SK-N-SH (cell line): ENCODE measurements at regions not wholly inside any gene's neighbourhood (a gene's known extent, or its start where the extent isn't known, plus 50 kb on each side); places are given as distances from the start of the nearest gene placed in this dataset.

Experiments
- CTCF ChIA-PET: fragments of 300-600, 350-600 bp; formaldehyde crosslinking; extraction: SDS; loops from one replicate; lab custom pipeline; 2021; lab: Yijun Ruan, JAX
- POLR2A ChIA-PET: fragments of 350-600 bp; sonication (Branson Sonifier 250); formaldehyde crosslinking; extraction: SDS; loops from one replicate; lab custom pipeline; 2020; ENCODE audit warnings: antibody characterized with exemption, inconsistent platforms; lab: Yijun Ruan, JAX
- DNase-seq: peaks from one replicate; pipeline ENCODE4 v3.0.0; 2012
- H2AFZ ChIP-seq: fragments of 200-600 bp; sonication (generic); 2 replicates; pipeline ENCODE4 v1.8.1; 2016; ENCODE audit warnings: antibody characterized with exemption, mild to moderate bottlenecking, low read depth
- H3F3A ChIP-seq: fragments of 200-600 bp; sonication (generic); replicated peaks from 2 replicates; pipeline ENCODE3; 2016; ENCODE audit warnings: antibody characterized with exemption, mild to moderate bottlenecking; ENCODE audit not compliant: insufficient read depth
- H3K27ac ChIP-seq, 2 experiments: fragments of 200-500 bp in 1 of 2; fragments of 200-600 bp in 1 of 2; sonication (Bioruptor generic) in 1 of 2; sonication (generic), shearing (Covaris generic) in 1 of 2; 2 replicates each; pipeline versions ENCODE4 v1.5.1 to v1.6.1; 2014 to 2016; ENCODE audit warnings: low read depth in 2 of 2, inconsistent platforms in 1 of 2, low read length in 1 of 2, mild to moderate bottlenecking in 1 of 2, mixed read lengths in 1 of 2
- H3K27me3 ChIP-seq: fragments of 200-600 bp; sonication (generic), shearing (Covaris generic); 2 replicates; pipeline ENCODE4 v1.6.1; 2016; ENCODE audit warnings: mixed run types; ENCODE audit not compliant: insufficient read depth
- H3K36me3 ChIP-seq, 2 experiments: fragments of 200-500 bp in 1 of 2; fragments of 200-600 bp in 1 of 2; sonication (Bioruptor generic) in 1 of 2; sonication (generic) in 1 of 2; replicated peaks in 1 of 2; 2 replicates each; pipeline versions ENCODE3 to v1.5.1; 2014 to 2016; ENCODE audit warnings: low read length in 1 of 2, mild to moderate bottlenecking in 1 of 2; ENCODE audit not compliant: insufficient read depth in 2 of 2, control insufficient read depth in 1 of 2
- H3K4me1 ChIP-seq, 2 experiments: fragments of 200-500 bp in 1 of 2; fragments of 200-600 bp in 1 of 2; sonication (Bioruptor generic) in 1 of 2; sonication (generic), shearing (Covaris generic) in 1 of 2; 2 replicates each; pipeline versions ENCODE4 v1.5.1 to v1.6.1; 2014 to 2016; ENCODE audit warnings: low read depth in 1 of 2, low read length in 1 of 2, mixed run types in 1 of 2; ENCODE audit not compliant: insufficient read depth in 2 of 2, control insufficient read depth in 1 of 2
- H3K4me2 ChIP-seq: fragments of 200-600 bp; sonication (generic), shearing (Covaris generic); 2 replicates; pipeline ENCODE4 v1.6.1; 2017; ENCODE audit warnings: mixed run types
- H3K4me3 ChIP-seq, 2 experiments: fragments of 200-500 bp in 1 of 2; fragments of 200-600 bp in 1 of 2; sonication (Bioruptor generic) in 1 of 2; sonication (generic), shearing (Covaris generic) in 1 of 2; 2 replicates each; pipeline versions ENCODE4 v1.5.1 to v1.8.1; 2014 to 2016; ENCODE audit warnings: low read depth in 2 of 2, inconsistent platforms in 1 of 2, low read length in 1 of 2, mild to moderate bottlenecking in 1 of 2, mixed read lengths in 1 of 2, moderate library complexity in 1 of 2
- H3K79me2 ChIP-seq: fragments of 200-600 bp; sonication (generic); 2 replicates; pipeline ENCODE4 v1.8.1; 2017; ENCODE audit warnings: mild to moderate bottlenecking; ENCODE audit not compliant: insufficient read depth
- H3K9ac ChIP-seq: fragments of 200-600 bp; sonication (generic); 2 replicates; pipeline ENCODE4 v1.6.1; 2017; ENCODE audit warnings: mixed run types
- H3K9me2 ChIP-seq: fragments of 200-600 bp; sonication (generic); 2 replicates; pipeline ENCODE4 v1.6.1; 2017; ENCODE audit warnings: mixed run types
- H3K9me3 ChIP-seq: fragments of 200-600 bp; sonication (generic); 2 replicates; pipeline ENCODE4 v1.6.1; 2017; ENCODE audit warnings: mixed run types, mild to moderate bottlenecking, moderate library complexity
- H4K20me1 ChIP-seq: fragments of 200-600 bp; sonication (generic); 2 replicates; pipeline ENCODE4 v1.6.1; 2017; ENCODE audit warnings: mild to moderate bottlenecking, mixed run types; ENCODE audit not compliant: insufficient read depth
- CHD2 ChIP-seq: fragments of 150-350 bp; IDR thresholded peaks from 2 replicates; pipeline ENCODE4 v1.6.1; 2018; ENCODE audit warnings: low read length; ENCODE audit not compliant: partially characterized antibody
- ELF1 ChIP-seq: IDR thresholded peaks from 2 replicates; pipeline ENCODE4 v1.4.0; 2012
- EZH2phosphoT487 ChIP-seq: fragments of 200-600 bp; sonication (generic); IDR thresholded peaks from 2 replicates; pipeline ENCODE4 v1.6.1; 2017; ENCODE audit warnings: low read depth, mixed run types, mild to moderate bottlenecking, antibody characterized with exemption, moderate library complexity, borderline replicate concordance
- FOSL2 ChIP-seq: IDR thresholded peaks from 2 replicates; pipeline ENCODE4 v1.4.0; 2012; ENCODE audit warnings: low read depth, mild to moderate bottlenecking, moderate library complexity, borderline replicate concordance
- GABPA ChIP-seq: IDR thresholded peaks from 2 replicates; pipeline ENCODE4 v1.4.0; 2012; ENCODE audit warnings: low read depth, mild to moderate bottlenecking
- JUND ChIP-seq: IDR thresholded peaks from 2 replicates; pipeline ENCODE4 v1.4.0; 2012
- MAX ChIP-seq: IDR thresholded peaks from 2 replicates; pipeline ENCODE4 v1.4.0; 2012; ENCODE audit warnings: low read depth
- NFIC ChIP-seq: IDR thresholded peaks from 2 replicates; pipeline ENCODE4 v1.4.0; 2012; ENCODE audit warnings: borderline replicate concordance
- POLR2AphosphoS5 ChIP-seq: IDR thresholded peaks from 2 replicates; pipeline ENCODE4 v1.6.1; 2012; ENCODE audit warnings: low read depth, low read length
- RFX5 ChIP-seq: IDR thresholded peaks from 2 replicates; pipeline ENCODE4 v1.6.1; 2012; ENCODE audit warnings: mild to moderate bottlenecking, improper control_type of control experiment, low read length
- SMC3 ChIP-seq: IDR thresholded peaks from 2 replicates; pipeline ENCODE4 v1.6.1; 2012; ENCODE audit warnings: low read depth, low read length, improper control_type of control experiment
- TCF12 ChIP-seq: IDR thresholded peaks from 2 replicates; pipeline ENCODE4 v1.4.0; 2012
- ZBTB33 ChIP-seq: IDR thresholded peaks from 2 replicates; pipeline ENCODE4 v1.4.0; 2012; ENCODE audit warnings: low read depth, borderline replicate concordance
- WGBS: methylation state at CpG from one replicate; pipeline ENCODE4 v1.1.6; 2017; ENCODE audit warnings: low lambda C conversion rate; 5-methylcytosine and 5-hydroxymethylcytosine counted together
- TF ChIP-seq, protein P1 (sequence below): IDR thresholded peaks from 2 replicates; pipeline ENCODE4; 2012

DNA sequence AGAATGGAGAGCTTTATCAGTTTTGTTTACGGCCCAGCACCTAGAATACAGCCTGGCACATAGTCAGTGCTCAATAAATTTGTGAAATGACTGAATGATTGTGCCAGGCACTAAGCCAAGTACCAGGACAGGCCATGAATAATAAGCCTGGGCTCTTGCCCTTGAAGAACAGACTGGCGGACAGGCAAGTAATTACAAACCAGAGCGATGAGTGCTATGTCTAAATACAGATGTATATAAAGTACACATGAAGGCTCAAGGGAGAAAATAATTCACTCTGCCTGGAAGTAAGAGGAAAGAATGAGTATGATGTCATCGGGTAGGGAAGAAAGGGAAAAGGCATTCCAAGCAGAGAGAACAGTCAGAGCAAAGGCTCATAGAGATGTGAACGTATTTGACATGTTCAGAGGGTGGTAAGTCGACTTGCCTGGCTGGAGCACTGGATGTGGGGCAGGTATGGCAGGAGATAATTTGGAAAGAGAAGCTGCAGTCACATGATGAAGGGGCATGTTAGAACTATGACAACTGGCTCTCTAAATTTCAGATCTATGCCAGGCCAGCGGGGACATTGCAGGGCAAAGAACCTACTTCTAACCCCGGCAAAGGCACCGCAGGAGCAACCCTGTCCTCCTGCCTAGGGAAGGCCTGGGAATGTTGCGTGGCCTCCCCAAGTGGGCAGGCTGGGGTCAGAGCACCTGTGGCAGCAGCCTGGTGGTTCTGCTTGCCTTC lies 94.9 kb upstream of the EPCAM start:
- Histone ChIP-seq H3K9me3 (no peaks in the 10 kb centered on the region), H3K4me2 (0 out of 2 replicates have a peak overlapping the region, but pooled peaks have one; percentile 11), H3K9me2 (no peaks in the 10 kb centered on the region), H3F3A (peaks cover 23% of the 10 kb centered on the region), H3K9ac (no peak overlapping the region), H3K79me2 (no peaks in the 10 kb centered on the region; the same call in 1 of the 2 replicates), H3K4me3 (no peak overlapping the region), H3K36me3 (no peaks in the 10 kb centered on the region), H4K20me1 (no peaks in the 10 kb centered on the region), H3K27me3 (no peaks in the 10 kb centered on the region), H3K4me1 (peaks cover 15 to 29% of the 10 kb centered on the region in 2 experiments; a peak in 3 of 4 replicates), H3K27ac (peak overlapping the region; percentile 7 to 50; a peak in 3 of 4 replicates), H2AFZ (0 out of 2 replicates have a peak overlapping the region, but pooled peaks have one; percentile 12)
- POLR2A ChIA-PET: interaction anchor here (1.6 kb wide), 1 partner anchor 35 kb away, joined by 6 read pairs; no protein-coding TSS in a partner anchor
- WGBS: 69% methylated on average over 10 of the region's 10 CpGs
- TF ChIP-seq RFX5 (no peak), TCF12 (peak; percentile 69; the same call in 1 of the 2 replicates), NFIC (peak; percentile 72), MAX (no peak), POLR2AphosphoS5 (peak; percentile 31; the same call in 1 of the 2 replicates), GABPA (no peak), ZBTB33 (no peak), CHD2 (no peak), EZH2phosphoT487 (no peak), ELF1 (no peak), FOSL2 (peak; percentile 51; the same call in 1 of the 2 replicates), SMC3 (no peak), JUND (peak; percentile 50; the same call in 1 of the 2 replicates)
- TF ChIP-seq, protein P1, sequence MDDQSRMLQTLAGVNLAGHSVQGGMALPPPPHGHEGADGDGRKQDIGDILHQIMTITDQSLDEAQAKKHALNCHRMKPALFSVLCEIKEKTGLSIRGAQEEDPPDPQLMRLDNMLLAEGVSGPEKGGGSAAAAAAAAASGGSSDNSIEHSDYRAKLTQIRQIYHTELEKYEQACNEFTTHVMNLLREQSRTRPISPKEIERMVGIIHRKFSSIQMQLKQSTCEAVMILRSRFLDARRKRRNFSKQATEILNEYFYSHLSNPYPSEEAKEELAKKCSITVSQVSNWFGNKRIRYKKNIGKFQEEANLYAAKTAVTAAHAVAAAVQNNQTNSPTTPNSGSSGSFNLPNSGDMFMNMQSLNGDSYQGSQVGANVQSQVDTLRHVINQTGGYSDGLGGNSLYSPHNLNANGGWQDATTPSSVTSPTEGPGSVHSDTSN: peak; percentile 83
- no peak for DNase-seq
- CTCF ChIA-PET: interaction anchor here (0.6 to 3.6 kb wide), 16 partner anchors 8 to 297 kb away, joined by 3 to 41 read pairs (median 6); no protein-coding TSS in a partner anchor
